ENCODE measurements at regions not wholly inside any gene's neighbourhood (a gene's known extent, or its start where the extent isn't known, plus 50 kb on each side); places are given as distances from the start of the nearest gene placed in this dataset.

GRCh38 chr1:88265606-88266005 lies 418.5 kb upstream of the PKN2 start:
- Histone ChIP-seq H2AFZ (ENCODE audit: low read length) (no peak overlapping the region), H3K9ac (ENCODE audit: low read length) (no peak overlapping the region), H3K4me2 (ENCODE audit: low read depth, low read length, poor library complexity, severe bottlenecking) (no peak overlapping the region), H3K36me3 (ENCODE audit: insufficient read depth, low read length) (no peaks in the 10 kb centered on the region), H3K4me1 (ENCODE audit: low read length) (no peaks in the 10 kb centered on the region), H3K9me2 (replicated peaks; ENCODE audit: insufficient read depth, low read length) (no peaks in the 10 kb centered on the region), H3K79me2 (ENCODE audit: low read length) (no peaks in the 10 kb centered on the region), H4K20me1 (ENCODE audit: insufficient read depth, low read depth, low read length) (no peaks in the 10 kb centered on the region), H3K4me3 (ENCODE audit: low read length) (no peak overlapping the region), H3K9me3 (ENCODE audit: low read length) (no peaks in the 10 kb centered on the region), H3K27me3 (ENCODE audit: low read length) (no peaks in the 10 kb centered on the region), H3K27ac (ENCODE audit: low read length) (no peak overlapping the region)
- DNase-seq = no peak

- H2AFZ ChIP-seq (ENCODE audit: low read length) = no peak overlapping the region
- no peaks in the 10 kb centered on the region for H4K20me1 ChIP-seq (ENCODE audit: insufficient read depth, low read depth, low read length)
- no peaks in the 10 kb centered on the region for H3K9me2 ChIP-seq (replicated peaks; ENCODE audit: insufficient read depth, low read length)
- H3K27me3 ChIP-seq (ENCODE audit: low read length) = no peaks in the 10 kb centered on the region
- H3K27ac ChIP-seq (ENCODE audit: low read length) = no peak overlapping the region
- no peaks in the 10 kb centered on the region for H3K36me3 ChIP-seq (ENCODE audit: insufficient read depth, low read length)
- H3K9ac ChIP-seq (ENCODE audit: low read length) = no peak overlapping the region
- H3K4me1 ChIP-seq (ENCODE audit: low read length) = no peaks in the 10 kb centered on the region
- H3K9me3 ChIP-seq (ENCODE audit: low read length) = no peaks in the 10 kb centered on the region
- no peaks in the 10 kb centered on the region for H3K79me2 ChIP-seq (ENCODE audit: low read length)
- DNase-seq = no peak
- H3K4me3 ChIP-seq (ENCODE audit: low read length) = no peak overlapping the region
- no peak overlapping the region for H3K4me2 ChIP-seq (ENCODE audit: low read depth, low read length, poor library complexity, severe bottlenecking)
Observed at GRCh38 chr1:88266051-88266450, 418.0 kb upstream of the PKN2 start.

DNA sequence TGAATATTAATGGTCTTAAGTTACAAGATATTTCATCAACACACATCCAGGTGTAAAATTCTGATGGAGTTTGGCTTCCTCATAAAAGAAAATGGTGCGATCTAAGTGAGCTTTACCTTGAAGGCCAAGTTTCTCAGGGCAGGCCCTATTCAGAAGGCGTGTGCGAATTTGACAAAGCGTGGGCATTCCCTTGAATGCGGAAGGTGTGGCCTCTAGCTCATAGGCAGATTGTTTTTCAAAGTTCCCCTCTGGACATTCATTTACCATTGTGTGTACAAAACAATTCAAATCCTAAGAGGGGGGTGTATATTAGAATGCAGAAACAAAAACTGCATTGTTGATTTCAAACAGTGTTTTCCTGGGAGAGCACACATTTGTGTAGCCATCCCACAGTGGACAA lies 411.9 kb upstream of the PKN2 start:
- Histone ChIP-seq H3K27me3 (ENCODE audit: low read length) (no peaks in the 10 kb centered on the region), H3K36me3 (ENCODE audit: insufficient read depth, low read length) (no peaks in the 10 kb centered on the region), H2AFZ (ENCODE audit: low read length) (no peak overlapping the region), H3K27ac (ENCODE audit: low read length) (no peak overlapping the region), H3K79me2 (ENCODE audit: low read length) (no peaks in the 10 kb centered on the region), H3K4me1 (ENCODE audit: low read length) (no peaks in the 10 kb centered on the region), H3K4me3 (ENCODE audit: low read length) (no peak overlapping the region), H4K20me1 (ENCODE audit: insufficient read depth, low read depth, low read length) (no peaks in the 10 kb centered on the region), H3K9me3 (ENCODE audit: low read length) (no peaks in the 10 kb centered on the region), H3K4me2 (ENCODE audit: low read depth, low read length, poor library complexity, severe bottlenecking) (no peak overlapping the region), H3K9me2 (replicated peaks; ENCODE audit: insufficient read depth, low read length) (no peaks in the 10 kb centered on the region), H3K9ac (ENCODE audit: low read length) (no peak overlapping the region)
- DNase-seq = no peak

DNA sequence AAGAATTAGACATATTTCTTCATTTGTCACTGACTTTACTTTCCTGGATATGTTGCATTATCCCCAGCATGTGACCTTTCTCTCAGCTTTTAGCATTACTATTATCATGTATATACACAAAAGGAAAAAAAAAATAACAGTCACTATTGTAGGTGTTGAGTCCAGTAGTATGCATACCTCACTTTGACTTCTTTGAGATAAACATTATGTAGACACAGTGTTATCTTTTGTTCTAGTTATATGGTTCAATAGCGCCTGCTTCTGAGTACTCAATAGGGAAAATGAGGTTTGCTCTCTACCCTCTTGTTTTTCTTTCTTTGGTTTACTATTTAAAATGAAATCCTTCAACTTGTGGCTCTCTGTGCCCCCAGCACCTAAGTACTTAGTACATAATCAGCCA lies 409.6 kb upstream of the PKN2 start:
- no peaks in the 10 kb centered on the region for H3K27me3 ChIP-seq (ENCODE audit: low read length)
- H3K4me3 ChIP-seq (ENCODE audit: low read length) = no peak overlapping the region
- no peaks in the 10 kb centered on the region for H3K9me3 ChIP-seq (ENCODE audit: low read length)
- no peaks in the 10 kb centered on the region for H3K9me2 ChIP-seq (replicated peaks; ENCODE audit: insufficient read depth, low read length)
- no peak for DNase-seq
- no peaks in the 10 kb centered on the region for H3K36me3 ChIP-seq (ENCODE audit: insufficient read depth, low read length)
- H4K20me1 ChIP-seq (ENCODE audit: insufficient read depth, low read depth, low read length) = no peaks in the 10 kb centered on the region
- no peaks in the 10 kb centered on the region for H3K79me2 ChIP-seq (ENCODE audit: low read length)
- no peak overlapping the region for H3K4me2 ChIP-seq (ENCODE audit: low read depth, low read length, poor library complexity, severe bottlenecking)
- H3K4me1 ChIP-seq (ENCODE audit: low read length) = no peaks in the 10 kb centered on the region
- no peak overlapping the region for H2AFZ ChIP-seq (ENCODE audit: low read length)
- H3K27ac ChIP-seq (ENCODE audit: low read length) = no peak overlapping the region
- H3K9ac ChIP-seq (ENCODE audit: low read length) = no peak overlapping the region

DNA sequence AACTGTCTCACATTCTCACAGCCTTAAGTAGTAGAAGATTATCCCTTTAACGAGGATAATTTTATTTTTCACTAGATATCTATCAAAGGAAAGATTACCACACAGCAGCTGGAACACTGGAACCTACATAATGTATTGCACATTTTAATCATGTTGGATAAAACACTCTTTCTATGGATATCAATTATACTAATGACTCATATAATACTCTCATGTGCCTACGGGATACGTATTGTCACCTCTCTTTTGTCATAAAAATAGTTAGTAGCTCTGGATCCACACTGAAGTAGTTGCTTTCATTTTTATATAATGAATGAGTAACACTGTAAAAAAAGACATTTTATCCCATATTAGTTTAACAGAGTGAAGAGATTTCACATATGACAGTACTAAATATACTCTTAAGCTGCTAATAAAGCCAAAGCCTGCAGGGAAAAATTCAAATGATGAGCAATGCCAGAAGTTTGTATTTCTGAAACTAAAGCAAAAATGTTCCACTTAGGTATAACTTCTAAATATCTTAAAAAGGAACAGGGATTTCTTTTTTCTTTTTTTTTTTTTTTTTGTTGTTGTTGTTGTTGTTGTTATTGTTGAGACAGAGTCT lies 408.7 kb upstream of the PKN2 start:
- no peaks in the 10 kb centered on the region for H3K79me2 ChIP-seq (ENCODE audit: low read length)
- no peaks in the 10 kb centered on the region for H3K4me1 ChIP-seq (ENCODE audit: low read length)
- no peak overlapping the region for H3K4me3 ChIP-seq (ENCODE audit: low read length)
- H3K9ac ChIP-seq (ENCODE audit: low read length) = no peak overlapping the region
- H4K20me1 ChIP-seq (ENCODE audit: insufficient read depth, low read depth, low read length) = no peaks in the 10 kb centered on the region
- H2AFZ ChIP-seq (ENCODE audit: low read length) = no peak overlapping the region
- no peak overlapping the region for H3K27ac ChIP-seq (ENCODE audit: low read length)
- peaks cover 3% of the 10 kb centered on the region; the same call in 1 of the 2 replicates for H3K27me3 ChIP-seq (ENCODE audit: low read length)
- H3K9me3 ChIP-seq (ENCODE audit: low read length) = no peaks in the 10 kb centered on the region
- no peaks in the 10 kb centered on the region for H3K36me3 ChIP-seq (ENCODE audit: insufficient read depth, low read length)
- no peaks in the 10 kb centered on the region for H3K9me2 ChIP-seq (replicated peaks; ENCODE audit: insufficient read depth, low read length)
- no peak overlapping the region for H3K4me2 ChIP-seq (ENCODE audit: low read depth, low read length, poor library complexity, severe bottlenecking)
- DNase-seq = no peak

DNA sequence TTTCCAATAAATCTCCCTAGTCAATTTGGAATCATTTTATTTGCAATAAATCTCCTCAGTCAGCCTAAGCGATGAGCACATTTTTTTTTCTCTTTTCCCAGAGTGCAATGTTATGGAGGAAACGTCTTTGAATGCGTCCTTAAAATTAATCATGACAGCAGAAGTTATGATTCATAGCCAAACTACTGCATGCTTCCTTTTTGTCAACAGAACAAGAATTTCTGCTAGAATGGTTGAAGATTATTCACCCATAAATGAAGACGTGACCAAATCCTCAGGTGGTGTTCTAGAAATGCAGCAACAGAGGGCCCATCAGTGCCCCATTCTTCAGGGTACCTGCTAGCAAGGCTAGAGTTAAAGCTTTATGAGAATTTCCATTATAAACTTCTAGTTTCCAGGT lies 407.9 kb upstream of the PKN2 start:
- Histone ChIP-seq H2AFZ (ENCODE audit: low read length) (no peak overlapping the region), H3K27me3 (ENCODE audit: low read length) (peaks cover 3% of the 10 kb centered on the region; the same call in 1 of the 2 replicates), H3K4me1 (ENCODE audit: low read length) (no peaks in the 10 kb centered on the region), H3K9me3 (ENCODE audit: low read length) (no peaks in the 10 kb centered on the region), H4K20me1 (ENCODE audit: insufficient read depth, low read depth, low read length) (no peaks in the 10 kb centered on the region), H3K27ac (ENCODE audit: low read length) (no peak overlapping the region), H3K36me3 (ENCODE audit: insufficient read depth, low read length) (no peaks in the 10 kb centered on the region), H3K4me2 (ENCODE audit: low read depth, low read length, poor library complexity, severe bottlenecking) (no peak overlapping the region), H3K4me3 (ENCODE audit: low read length) (no peak overlapping the region), H3K79me2 (ENCODE audit: low read length) (no peaks in the 10 kb centered on the region), H3K9me2 (replicated peaks; ENCODE audit: insufficient read depth, low read length) (no peaks in the 10 kb centered on the region), H3K9ac (ENCODE audit: low read length) (no peak overlapping the region)
- no peak for DNase-seq

DNA sequence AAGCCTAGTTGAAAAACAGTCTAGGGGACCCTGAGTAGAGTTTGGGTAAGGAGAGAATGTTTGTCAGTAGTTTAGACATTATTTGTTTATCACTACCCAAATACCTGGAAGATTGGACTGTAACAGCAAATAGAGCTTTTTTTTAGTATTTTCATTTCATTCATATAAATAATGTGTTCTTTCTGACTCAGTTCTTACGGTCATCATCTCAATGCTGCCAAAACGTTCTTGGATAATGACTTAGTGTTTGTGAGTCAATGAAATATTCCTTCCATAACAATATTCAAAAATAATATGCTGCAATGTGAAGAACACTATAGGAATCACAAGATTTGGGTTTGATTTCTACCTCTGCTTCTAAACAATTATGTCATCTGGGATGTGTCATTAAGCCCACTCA lies 400.0 kb upstream of the PKN2 start:
- Histone ChIP-seq H3K9me2 (replicated peaks; ENCODE audit: insufficient read depth, low read length) (no peaks in the 10 kb centered on the region), H3K4me2 (ENCODE audit: low read depth, low read length, poor library complexity, severe bottlenecking) (no peak overlapping the region), H3K9me3 (ENCODE audit: low read length) (no peaks in the 10 kb centered on the region), H3K27ac (ENCODE audit: low read length) (no peak overlapping the region), H3K9ac (ENCODE audit: low read length) (no peak overlapping the region), H2AFZ (ENCODE audit: low read length) (no peak overlapping the region), H3K79me2 (ENCODE audit: low read length) (no peaks in the 10 kb centered on the region), H3K4me1 (ENCODE audit: low read length) (no peaks in the 10 kb centered on the region), H3K4me3 (ENCODE audit: low read length) (no peak overlapping the region), H4K20me1 (ENCODE audit: insufficient read depth, low read depth, low read length) (no peaks in the 10 kb centered on the region), H3K27me3 (ENCODE audit: low read length) (peaks cover 3% of the 10 kb centered on the region; the same call in 1 of the 2 replicates), H3K36me3 (ENCODE audit: insufficient read depth, low read length) (no peaks in the 10 kb centered on the region)
- DNase-seq = no peak

- no peak for DNase-seq
- H4K20me1 ChIP-seq (ENCODE audit: insufficient read depth, low read depth, low read length) = no peaks in the 10 kb centered on the region
Observed at GRCh38 chr1:88284666-88285366, 399.3 kb upstream of the PKN2 start.

More at GRCh38 chr1:88284666-88285366, 399.3 kb upstream of the PKN2 start:
- Histone ChIP-seq H3K79me2 (ENCODE audit: low read length) (no peaks in the 10 kb centered on the region), H2AFZ (ENCODE audit: low read length) (no peak overlapping the region), H3K27ac (ENCODE audit: low read length) (no peak overlapping the region), H3K27me3 (ENCODE audit: low read length) (peaks cover under 1% of the 10 kb centered on the region; the same call in 1 of the 2 replicates), H3K9me2 (replicated peaks; ENCODE audit: insufficient read depth, low read length) (no peaks in the 10 kb centered on the region), H3K36me3 (ENCODE audit: insufficient read depth, low read length) (no peaks in the 10 kb centered on the region), H3K9me3 (ENCODE audit: low read length) (no peaks in the 10 kb centered on the region), H3K4me1 (ENCODE audit: low read length) (no peaks in the 10 kb centered on the region), H3K4me3 (ENCODE audit: low read length) (no peak overlapping the region), H3K9ac (ENCODE audit: low read length) (no peak overlapping the region), H3K4me2 (ENCODE audit: low read depth, low read length, poor library complexity, severe bottlenecking) (no peak overlapping the region)
